Non-pigmented ciliary epithelial cell (primary cell): ENCODE measurements at regions not wholly inside any gene's neighbourhood (a gene's known extent, or its start where the extent isn't known, plus 50 kb on each side); places are given as distances from the start of the nearest gene placed in this dataset.

Source experiments
- DNase-seq: peaks from one replicate; pipeline ENCODE4 v3.0.0-alpha.2; 2010; ENCODE audit warnings: low read depth

GRCh38 chr1:13922466-13923110 lies 222.6 kb downstream of the PRDM2 start:
- no peak for DNase-seq

- no peak for DNase-seq
Measured at GRCh38 chr1:13926556-13926955, 226.6 kb downstream of the PRDM2 start.

GRCh38 chr1:13927736-13928135 lies 227.7 kb downstream of the PRDM2 start:
- no peak for DNase-seq

GRCh38 chr1:13929313-13929712 lies 229.3 kb downstream of the PRDM2 start:
- no peak for DNase-seq

- DNase-seq = no peak
Measured at GRCh38 chr1:13930151-13930550, 230.2 kb downstream of the PRDM2 start.

- no peak for DNase-seq
Measured at GRCh38 chr1:13931226-13931625, 231.2 kb downstream of the PRDM2 start.

- DNase-seq = no peak
Measured at GRCh38 chr1:13935336-13935735, 235.3 kb downstream of the PRDM2 start.

GRCh38 chr1:13941315-13941714 lies 241.3 kb downstream of the PRDM2 start:
- DNase-seq = no peak

- DNase-seq = no peak
Measured at GRCh38 chr1:13943055-13943454, 243.1 kb downstream of the PRDM2 start.

- no peak for DNase-seq
Measured at GRCh38 chr1:13945856-13946255, 245.9 kb downstream of the PRDM2 start.

- no peak for DNase-seq
Measured at GRCh38 chr1:13947658-13948057, 247.7 kb downstream of the PRDM2 start.

GRCh38 chr1:13948396-13948795 lies 248.4 kb downstream of the PRDM2 start:
- DNase-seq = no peak

- DNase-seq = no peak
Measured at GRCh38 chr1:13948888-13949391, 249.0 kb downstream of the PRDM2 start.

GRCh38 chr1:13949546-13949945 lies 249.6 kb downstream of the PRDM2 start:
- DNase-seq = no peak

GRCh38 chr1:13950637-13951036 lies 250.6 kb downstream of the PRDM2 start:
- DNase-seq = no peak

- DNase-seq = no peak
Measured at GRCh38 chr1:13951793-13952751, 252.1 kb downstream of the PRDM2 start.

- no peak for DNase-seq
Measured at GRCh38 chr1:13952985-13953384, 253.0 kb downstream of the PRDM2 start.

GRCh38 chr1:13956393-13956792 lies 256.4 kb downstream of the PRDM2 start:
- DNase-seq = no peak

- DNase-seq = peak; percentile 15
Measured at GRCh38 chr1:13960375-13960987, 260.5 kb downstream of the PRDM2 start.

GRCh38 chr1:13964768-13965167 lies 264.8 kb downstream of the PRDM2 start:
- DNase-seq = no peak

GRCh38 chr1:13965770-13966398 lies 265.9 kb downstream of the PRDM2 start:
- peak; percentile 24 for DNase-seq

- no peak for DNase-seq
Measured at GRCh38 chr1:13967707-13968106, 267.7 kb downstream of the PRDM2 start.
